GM12864 (cell line): ENCODE measurements at regions not wholly inside any gene's neighbourhood (a gene's known extent, or its start where the extent isn't known, plus 50 kb on each side); places are given as distances from the start of the nearest gene placed in this dataset.

Source experiments
- DNase-seq: peaks from one replicate; pipeline ENCODE4 v3.0.0-alpha.2; 2011; ENCODE audit warnings: low read depth
- H3K4me3 ChIP-seq: 2 replicates; pipeline ENCODE4 v1.5.1; 2011; ENCODE audit warnings: mild to moderate bottlenecking, low read depth, low read length, control low read depth
- TF ChIP-seq, protein P1 (sequence below): IDR thresholded peaks from 2 replicates; pipeline ENCODE4 v1.5.1; 2011; ENCODE audit warnings: low read depth, mild to moderate bottlenecking, moderate library complexity, low read length, control low read depth, inconsistent platforms; ENCODE audit errors: missing control alignments

DNA sequence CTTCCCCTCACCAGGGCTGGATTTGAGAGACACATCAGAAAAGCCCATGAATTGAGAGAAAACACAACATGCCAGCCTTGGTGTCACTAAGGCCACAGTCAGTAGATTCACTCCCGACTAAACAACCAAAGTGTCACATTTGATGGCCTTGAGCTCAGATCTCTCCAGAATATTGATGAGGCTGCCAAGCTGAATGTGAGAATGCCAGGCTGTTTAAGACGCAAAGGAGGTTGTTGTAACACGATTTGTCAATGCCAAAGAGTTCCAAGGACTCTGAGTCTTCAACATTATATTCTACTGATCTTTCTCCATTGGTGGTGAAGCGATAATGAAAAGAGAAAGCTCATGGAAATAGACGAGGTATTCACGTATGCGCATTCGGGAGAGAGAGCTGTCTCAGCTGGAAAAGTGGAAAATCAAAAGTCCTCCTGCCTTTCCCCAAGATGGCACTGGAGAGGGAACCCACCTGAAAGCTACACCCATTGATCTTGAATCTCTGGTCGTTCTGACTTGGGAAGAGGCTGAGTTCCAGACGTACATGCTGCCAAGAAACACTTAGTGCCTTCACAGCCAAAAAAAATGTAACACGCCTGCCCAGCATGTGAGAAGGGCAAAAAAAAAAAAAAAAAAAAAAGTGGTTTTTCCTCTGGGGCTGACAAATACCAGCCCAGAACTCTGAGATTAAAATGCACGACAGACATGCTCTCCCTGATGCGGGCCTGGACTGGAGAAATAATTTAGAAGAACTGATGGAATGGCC lies 1159.6 kb downstream of the VRK1 start:
- TF ChIP-seq, protein P1, sequence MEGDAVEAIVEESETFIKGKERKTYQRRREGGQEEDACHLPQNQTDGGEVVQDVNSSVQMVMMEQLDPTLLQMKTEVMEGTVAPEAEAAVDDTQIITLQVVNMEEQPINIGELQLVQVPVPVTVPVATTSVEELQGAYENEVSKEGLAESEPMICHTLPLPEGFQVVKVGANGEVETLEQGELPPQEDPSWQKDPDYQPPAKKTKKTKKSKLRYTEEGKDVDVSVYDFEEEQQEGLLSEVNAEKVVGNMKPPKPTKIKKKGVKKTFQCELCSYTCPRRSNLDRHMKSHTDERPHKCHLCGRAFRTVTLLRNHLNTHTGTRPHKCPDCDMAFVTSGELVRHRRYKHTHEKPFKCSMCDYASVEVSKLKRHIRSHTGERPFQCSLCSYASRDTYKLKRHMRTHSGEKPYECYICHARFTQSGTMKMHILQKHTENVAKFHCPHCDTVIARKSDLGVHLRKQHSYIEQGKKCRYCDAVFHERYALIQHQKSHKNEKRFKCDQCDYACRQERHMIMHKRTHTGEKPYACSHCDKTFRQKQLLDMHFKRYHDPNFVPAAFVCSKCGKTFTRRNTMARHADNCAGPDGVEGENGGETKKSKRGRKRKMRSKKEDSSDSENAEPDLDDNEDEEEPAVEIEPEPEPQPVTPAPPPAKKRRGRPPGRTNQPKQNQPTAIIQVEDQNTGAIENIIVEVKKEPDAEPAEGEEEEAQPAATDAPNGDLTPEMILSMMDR = no peak
- H3K4me3 ChIP-seq = no peak overlapping the region
- no peak for DNase-seq

DNA sequence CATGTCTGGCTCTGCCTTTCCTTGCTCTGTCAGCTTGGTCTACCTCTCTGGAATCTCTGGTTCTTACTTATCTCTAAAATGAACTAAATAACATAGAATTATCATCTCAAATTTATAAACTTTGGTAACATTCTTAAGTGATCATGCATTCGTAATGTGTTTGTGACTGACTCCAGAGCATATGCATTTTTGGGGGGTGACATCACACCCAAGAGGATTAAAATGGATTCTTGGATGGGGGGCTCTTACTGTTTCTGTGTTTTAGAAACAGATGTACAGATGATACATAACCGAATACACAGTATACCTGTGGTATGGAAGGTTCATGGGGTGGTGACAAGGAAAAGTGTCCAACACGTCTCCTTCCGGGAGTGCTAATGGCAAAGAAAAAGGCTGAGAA lies 1162.1 kb downstream of the VRK1 start:
- no peak for DNase-seq
- no peak overlapping the region for H3K4me3 ChIP-seq
- TF ChIP-seq, protein P1 = no peak

DNA sequence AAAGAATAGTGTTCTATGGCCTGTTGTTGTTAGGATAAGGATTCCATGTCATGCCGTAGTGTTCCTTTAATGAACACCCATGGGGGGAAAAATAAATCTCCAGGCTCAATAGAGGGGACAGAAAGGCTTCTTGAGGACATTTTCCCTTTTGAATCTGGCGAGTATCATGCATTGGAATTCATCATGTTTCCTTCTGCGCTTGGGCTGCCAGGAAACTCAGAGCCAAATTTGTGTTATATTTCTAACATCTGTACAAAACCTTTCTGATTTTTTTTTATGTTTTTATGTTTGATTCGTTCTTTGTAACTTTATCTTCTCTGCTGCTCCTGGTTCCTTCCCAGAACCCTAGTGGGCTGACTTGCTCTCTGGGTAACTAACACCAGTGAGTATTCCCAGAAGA lies 1163.3 kb downstream of the VRK1 start:
- no peak overlapping the region for H3K4me3 ChIP-seq
- no peak for DNase-seq
- TF ChIP-seq, protein P1 = no peak

DNA sequence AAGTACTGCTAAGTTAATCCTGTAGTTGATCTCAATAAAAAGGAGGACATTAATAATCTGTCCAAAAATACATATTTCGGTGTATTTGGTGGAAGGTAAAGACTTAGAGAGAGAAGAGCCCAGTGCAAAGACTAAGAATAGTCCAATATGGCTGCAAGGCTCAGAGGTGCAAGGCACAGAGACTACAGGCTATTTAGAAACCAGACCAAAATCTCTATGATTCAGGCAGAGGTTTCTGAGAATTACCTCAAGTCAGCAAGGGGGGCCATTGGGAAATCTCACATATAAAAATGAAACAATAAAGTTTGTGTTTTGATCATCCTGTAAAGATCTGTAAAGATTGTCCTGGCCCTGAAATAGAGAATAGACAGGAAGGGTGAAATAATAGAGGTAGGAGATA lies 1173.0 kb downstream of the VRK1 start:
- TF ChIP-seq, protein P1 = no peak
- no peak for DNase-seq
- no peak overlapping the region for H3K4me3 ChIP-seq

DNA sequence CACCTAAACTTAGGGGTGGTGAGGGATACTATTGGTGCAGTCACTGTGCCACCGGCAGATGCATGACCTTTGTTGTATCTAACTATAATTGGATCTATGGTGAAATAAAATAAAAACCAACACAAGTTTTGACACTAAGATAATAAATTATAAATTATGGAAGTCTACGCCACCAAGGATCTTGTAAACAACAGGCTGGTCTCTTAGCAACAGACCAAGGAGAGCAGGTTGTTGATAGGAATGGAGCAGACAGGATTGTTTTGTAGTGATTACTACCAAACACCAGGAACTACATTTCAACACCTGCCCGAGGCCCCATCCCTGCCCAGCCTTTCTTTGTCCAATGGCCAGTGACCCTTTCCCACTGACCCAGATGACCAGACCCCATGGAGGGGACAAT lies 1178.0 kb downstream of the VRK1 start:
- TF ChIP-seq, protein P1 = no peak
- no peak overlapping the region for H3K4me3 ChIP-seq
- no peak for DNase-seq

DNA sequence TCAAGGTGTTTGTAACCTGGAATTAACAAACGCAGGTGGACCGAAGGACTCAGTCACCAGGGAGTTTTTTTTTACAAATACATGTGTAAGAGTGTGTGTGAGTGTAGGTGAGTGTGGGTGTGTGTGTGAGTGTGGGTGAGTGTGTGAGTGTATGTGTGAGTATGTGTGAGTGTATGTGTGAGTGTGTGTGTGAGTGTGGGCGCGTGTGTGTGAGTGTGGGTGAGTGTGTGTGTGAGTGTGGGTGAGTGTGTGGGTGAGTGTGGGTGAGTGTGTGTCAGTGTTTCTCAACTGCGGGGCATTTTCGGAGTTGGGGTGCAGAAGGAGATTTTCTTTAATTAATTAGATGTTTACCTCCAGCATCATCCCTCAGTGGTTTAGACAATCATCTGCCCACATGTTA lies 1178.8 kb downstream of the VRK1 start:
- no peak overlapping the region for H3K4me3 ChIP-seq
- TF ChIP-seq, protein P1 = no peak
- no peak for DNase-seq

DNA sequence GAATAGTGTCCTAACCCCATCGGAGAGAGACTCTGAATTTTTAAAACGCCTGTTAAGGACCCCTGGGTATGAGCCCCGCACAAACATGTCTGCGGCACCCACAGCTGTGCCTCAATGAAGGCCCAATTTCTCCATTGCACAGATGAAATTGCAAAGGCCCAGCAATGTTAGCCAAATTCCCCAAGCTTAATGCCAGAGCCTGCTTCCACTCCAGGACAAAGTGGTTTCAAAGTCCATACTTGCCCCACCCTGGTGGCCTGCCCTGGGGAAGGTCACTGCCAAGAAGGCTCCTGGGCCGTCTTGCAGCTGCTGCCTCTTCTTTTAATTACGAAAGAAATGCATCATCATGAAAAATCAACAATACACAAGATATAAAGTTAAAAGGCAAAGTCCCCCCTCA lies 1179.7 kb downstream of the VRK1 start:
- no peak for DNase-seq
- TF ChIP-seq, protein P1 = no peak
- H3K4me3 ChIP-seq = no peak overlapping the region
